ENCODE measurements at regions not wholly inside any gene's neighbourhood (a gene's known extent, or its start where the extent isn't known, plus 50 kb on each side); places are given as distances from the start of the nearest gene placed in this dataset.

DNA sequence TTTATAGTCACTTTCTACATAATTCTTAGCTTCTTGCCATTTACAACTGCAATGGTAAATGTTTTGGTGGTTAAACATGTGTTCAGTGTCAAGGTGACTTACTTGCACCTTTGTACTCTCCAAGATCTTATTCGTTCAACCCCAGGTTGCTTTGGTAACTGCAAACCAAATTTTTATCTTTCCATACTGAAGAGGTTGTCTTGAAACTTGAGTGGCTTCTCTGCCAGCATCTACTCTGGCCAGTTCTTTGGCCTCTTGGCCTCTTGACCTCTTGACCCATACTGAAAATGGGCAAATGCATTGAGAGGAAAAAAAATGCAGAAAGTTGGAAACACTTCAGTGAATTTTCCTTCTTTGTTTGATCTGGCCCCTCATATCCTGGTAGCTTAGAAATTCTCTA, 88.0 kb upstream of the LRRC7 start:
- Histone ChIP-seq H3K79me2 (ENCODE audit: insufficient read depth, low read length) (no peaks in the 10 kb centered on the region), H3K9me3 (ENCODE audit: low read length) (no peaks in the 10 kb centered on the region), H3K9me2 (ENCODE audit: low read depth, low read length) (no peaks in the 10 kb centered on the region), H3K27me3 (ENCODE audit: insufficient read depth, low read length) (no peaks in the 10 kb centered on the region), H3K27ac (ENCODE audit: low read depth, low read length, poor library complexity, severe bottlenecking) (no peak overlapping the region), H3K36me3 (ENCODE audit: insufficient read depth, low read length) (no peaks in the 10 kb centered on the region), H4K20me1 (ENCODE audit: insufficient read depth, low read length) (no peaks in the 10 kb centered on the region), H3K4me1 (ENCODE audit: insufficient read depth, low read length, severe bottlenecking) (no peaks in the 10 kb centered on the region), H3K9ac (ENCODE audit: low read length) (no peak overlapping the region), H3K4me3 (ENCODE audit: low read depth, low read length, poor library complexity, severe bottlenecking) (no peak overlapping the region), H2AFZ (ENCODE audit: low read length) (no peak overlapping the region), H3K4me2 (ENCODE audit: low read length) (no peak overlapping the region), H3F3A (ENCODE audit: insufficient read depth, low read length) (no peaks in the 10 kb centered on the region)
- no peak for TF ChIP-seq CTCF (IDR thresholded peaks at IDR 0.05; ENCODE audit: low read length)
- no peak for TF ChIP-seq EZH2 (IDR thresholded peaks at IDR 0.05; ENCODE audit: borderline replicate concordance, low read length)

- no peaks in the 10 kb centered on the region for H3K4me1 ChIP-seq (ENCODE audit: insufficient read depth, low read length, severe bottlenecking)
- H3K4me2 ChIP-seq (ENCODE audit: low read length), result no peak overlapping the region
- no peak overlapping the region for H3K9ac ChIP-seq (ENCODE audit: low read length)
- no peak overlapping the region for H2AFZ ChIP-seq (ENCODE audit: low read length)
- H3K27me3 ChIP-seq (ENCODE audit: insufficient read depth, low read length), result no peaks in the 10 kb centered on the region
- no peaks in the 10 kb centered on the region for H3F3A ChIP-seq (ENCODE audit: insufficient read depth, low read length)
- H3K9me3 ChIP-seq (ENCODE audit: low read length), result no peaks in the 10 kb centered on the region
- H4K20me1 ChIP-seq (ENCODE audit: insufficient read depth, low read length), result no peaks in the 10 kb centered on the region
- H3K79me2 ChIP-seq (ENCODE audit: insufficient read depth, low read length), result no peaks in the 10 kb centered on the region
- TF ChIP-seq EZH2 (IDR thresholded peaks at IDR 0.05; ENCODE audit: borderline replicate concordance, low read length) (no peak), CTCF (IDR thresholded peaks at IDR 0.05; ENCODE audit: low read length) (no peak)
- no peak overlapping the region for H3K4me3 ChIP-seq (ENCODE audit: low read depth, low read length, poor library complexity, severe bottlenecking)
- H3K36me3 ChIP-seq (ENCODE audit: insufficient read depth, low read length), result no peaks in the 10 kb centered on the region
- H3K9me2 ChIP-seq (ENCODE audit: low read depth, low read length), result no peaks in the 10 kb centered on the region
- H3K27ac ChIP-seq (ENCODE audit: low read depth, low read length, poor library complexity, severe bottlenecking), result no peak overlapping the region
Measured at GRCh38 chr1:69483246-69483645, 84.5 kb upstream of the LRRC7 start.

DNA sequence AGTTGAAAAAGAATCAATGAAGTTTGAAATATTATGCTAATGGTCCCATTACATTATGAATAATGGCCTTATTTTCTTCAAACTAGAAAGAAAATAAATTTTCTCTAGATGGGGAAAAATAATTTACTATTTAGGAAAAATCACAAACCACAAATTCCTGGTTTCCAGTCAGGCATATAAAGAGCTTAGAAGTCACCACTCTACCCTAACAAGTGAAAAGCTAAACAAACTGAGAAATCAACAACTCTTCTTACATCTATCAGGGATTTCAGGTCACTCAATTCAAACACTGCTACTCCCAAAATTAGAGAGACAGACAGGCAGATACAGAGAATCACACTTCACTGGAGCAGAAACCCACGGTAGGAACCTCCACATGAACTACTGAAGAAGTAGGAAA, 82.1 kb upstream of the LRRC7 start:
- H3K4me1 ChIP-seq (ENCODE audit: insufficient read depth, low read length, severe bottlenecking), result no peaks in the 10 kb centered on the region
- H3F3A ChIP-seq (ENCODE audit: insufficient read depth, low read length), result no peaks in the 10 kb centered on the region
- no peaks in the 10 kb centered on the region for H3K36me3 ChIP-seq (ENCODE audit: insufficient read depth, low read length)
- no peaks in the 10 kb centered on the region for H4K20me1 ChIP-seq (ENCODE audit: insufficient read depth, low read length)
- no peaks in the 10 kb centered on the region for H3K27me3 ChIP-seq (ENCODE audit: insufficient read depth, low read length)
- no peaks in the 10 kb centered on the region for H3K79me2 ChIP-seq (ENCODE audit: insufficient read depth, low read length)
- H3K4me3 ChIP-seq (ENCODE audit: low read depth, low read length, poor library complexity, severe bottlenecking), result no peak overlapping the region
- H3K27ac ChIP-seq (ENCODE audit: low read depth, low read length, poor library complexity, severe bottlenecking), result no peak overlapping the region
- TF ChIP-seq EZH2 (IDR thresholded peaks at IDR 0.05; ENCODE audit: borderline replicate concordance, low read length) (no peak), CTCF (IDR thresholded peaks at IDR 0.05; ENCODE audit: low read length) (no peak)
- H2AFZ ChIP-seq (ENCODE audit: low read length), result no peak overlapping the region
- H3K9ac ChIP-seq (ENCODE audit: low read length), result no peak overlapping the region
- H3K9me3 ChIP-seq (ENCODE audit: low read length), result no peaks in the 10 kb centered on the region
- no peak overlapping the region for H3K4me2 ChIP-seq (ENCODE audit: low read length)
- no peaks in the 10 kb centered on the region for H3K9me2 ChIP-seq (ENCODE audit: low read depth, low read length)
